ENCODE measurements at regions not wholly inside any gene's neighbourhood (a gene's known extent, or its start where the extent isn't known, plus 50 kb on each side); places are given as distances from the start of the nearest gene placed in this dataset.

DNA sequence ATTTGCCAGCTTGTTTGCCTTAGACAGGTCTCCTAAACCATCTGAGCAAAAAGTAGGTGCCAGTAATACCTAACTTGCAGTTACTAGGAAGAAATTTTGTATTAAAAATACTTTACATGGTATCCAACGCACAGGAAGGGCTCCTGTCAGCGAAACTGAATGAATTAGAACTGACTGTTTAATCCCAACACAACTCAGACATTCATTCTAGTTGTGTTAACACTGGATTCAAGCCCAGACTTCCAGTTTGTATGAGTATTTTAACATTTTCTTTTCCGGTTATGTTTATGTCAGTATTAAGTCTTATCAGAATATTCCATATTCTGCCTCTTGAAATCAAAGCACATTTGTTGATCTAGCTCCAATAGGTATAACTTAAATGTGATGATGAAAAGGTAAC lies 82.0 kb upstream of the SOX2 start:
- TF ChIP-seq, protein P1, sequence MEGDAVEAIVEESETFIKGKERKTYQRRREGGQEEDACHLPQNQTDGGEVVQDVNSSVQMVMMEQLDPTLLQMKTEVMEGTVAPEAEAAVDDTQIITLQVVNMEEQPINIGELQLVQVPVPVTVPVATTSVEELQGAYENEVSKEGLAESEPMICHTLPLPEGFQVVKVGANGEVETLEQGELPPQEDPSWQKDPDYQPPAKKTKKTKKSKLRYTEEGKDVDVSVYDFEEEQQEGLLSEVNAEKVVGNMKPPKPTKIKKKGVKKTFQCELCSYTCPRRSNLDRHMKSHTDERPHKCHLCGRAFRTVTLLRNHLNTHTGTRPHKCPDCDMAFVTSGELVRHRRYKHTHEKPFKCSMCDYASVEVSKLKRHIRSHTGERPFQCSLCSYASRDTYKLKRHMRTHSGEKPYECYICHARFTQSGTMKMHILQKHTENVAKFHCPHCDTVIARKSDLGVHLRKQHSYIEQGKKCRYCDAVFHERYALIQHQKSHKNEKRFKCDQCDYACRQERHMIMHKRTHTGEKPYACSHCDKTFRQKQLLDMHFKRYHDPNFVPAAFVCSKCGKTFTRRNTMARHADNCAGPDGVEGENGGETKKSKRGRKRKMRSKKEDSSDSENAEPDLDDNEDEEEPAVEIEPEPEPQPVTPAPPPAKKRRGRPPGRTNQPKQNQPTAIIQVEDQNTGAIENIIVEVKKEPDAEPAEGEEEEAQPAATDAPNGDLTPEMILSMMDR (IDR thresholded peaks at IDR 0.05): no peak
- TF ChIP-seq POLR2A (IDR thresholded peaks at IDR 0.05): no peak

All from body of pancreas (tissue), 4 donors.